Suprapubic skin (tissue), 4 donors: ENCODE measurements at regions not wholly inside any gene's neighbourhood (a gene's known extent, or its start where the extent isn't known, plus 50 kb on each side); places are given as distances from the start of the nearest gene placed in this dataset.

Experiments
- DNase-seq, 2 donors: peaks; one replicate each; pipeline ENCODE4 v3.0.0-alpha.2; 2019; ENCODE audit warnings: low spot score in 2 of 2
- H3K27ac ChIP-seq: fragments of 200-600 bp; sonication (generic); one replicate; pipeline ENCODE4 v1.5.1; 2019
- H3K27me3 ChIP-seq: fragments of 200-600 bp; sonication (generic); one replicate; pipeline ENCODE4 v1.5.1; 2019
- H3K36me3 ChIP-seq: fragments of 200-600 bp; sonication (generic); one replicate; pipeline ENCODE4 v1.5.1; 2019
- H3K4me1 ChIP-seq: fragments of 200-600 bp; sonication (generic); one replicate; pipeline ENCODE4 v1.5.1; 2019
- H3K4me3 ChIP-seq: fragments of 200-600 bp; sonication (generic); one replicate; pipeline ENCODE4 v1.5.1; 2019; ENCODE audit warnings: mild to moderate bottlenecking
- H3K9me3 ChIP-seq: fragments of 200-600 bp; sonication (generic); one replicate; pipeline ENCODE4 v1.5.1; 2019
- EP300 ChIP-seq: sonication (generic); formaldehyde crosslinking; IDR thresholded peaks from one replicate; pipeline ENCODE4 v1.6.1; 2017; ENCODE audit warnings: antibody characterized with exemption
- POLR2A ChIP-seq, 2 donors: fragments of 450-650 bp; IDR thresholded peaks; one replicate each; pipeline ENCODE4 v1.6.1; 2017; ENCODE audit warnings: antibody characterized with exemption in 2 of 2, mild to moderate bottlenecking in 2 of 2, moderate library complexity in 2 of 2
- POLR2AphosphoS5 ChIP-seq, 3 donors: sonication (generic); formaldehyde crosslinking; IDR thresholded peaks; one replicate each; pipeline ENCODE4 v1.6.1; 2017; ENCODE audit warnings: antibody characterized with exemption in 3 of 3
- WGBS: methylation state at CpG from one replicate; pipeline ENCODE4 v1.1.5; 2018; 5-methylcytosine and 5-hydroxymethylcytosine counted together
- TF ChIP-seq, protein P1 (sequence below), 2 donors: fragments of 200-600 bp in 1 of 2; fragments of 450-650 bp in 1 of 2; sonication (generic) in 1 of 2; IDR thresholded peaks; one replicate each; pipeline ENCODE4 v1.5.1; 2016 to 2019; ENCODE audit warnings: antibody characterized with exemption in 2 of 2, mild to moderate bottlenecking in 1 of 2, moderate library complexity in 1 of 2

DNA sequence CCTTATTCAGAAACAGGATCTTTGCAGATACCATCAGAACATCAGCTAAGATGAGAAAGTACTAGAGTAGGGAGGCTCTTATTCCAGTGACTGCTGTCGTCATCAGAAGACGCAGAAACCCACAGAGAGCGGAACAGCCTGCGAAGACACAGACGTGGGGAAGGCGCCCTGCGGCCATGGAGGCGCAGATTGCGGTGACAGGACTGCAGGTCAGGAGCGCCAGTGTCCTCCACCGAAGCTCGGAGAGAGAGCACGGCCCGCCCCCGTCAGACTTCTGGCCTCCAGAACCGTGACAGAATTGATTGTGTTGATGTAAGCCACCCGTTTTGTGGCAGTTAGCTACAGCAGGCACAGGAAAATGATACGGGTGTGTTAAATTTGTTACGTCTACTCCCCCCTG is 275.5 kb downstream of the EFNB2 start:
- DNase-seq = no peak
- H3K4me1 ChIP-seq = no peaks in the 10 kb centered on the region
- no peak overlapping the region for H3K27ac ChIP-seq
- H3K36me3 ChIP-seq = no peaks in the 10 kb centered on the region
- WGBS = 99% methylated on average over 15 of the region's 19 CpGs
- no peak overlapping the region for H3K4me3 ChIP-seq
- no peaks in the 10 kb centered on the region for H3K27me3 ChIP-seq
- TF ChIP-seq, protein P1, sequence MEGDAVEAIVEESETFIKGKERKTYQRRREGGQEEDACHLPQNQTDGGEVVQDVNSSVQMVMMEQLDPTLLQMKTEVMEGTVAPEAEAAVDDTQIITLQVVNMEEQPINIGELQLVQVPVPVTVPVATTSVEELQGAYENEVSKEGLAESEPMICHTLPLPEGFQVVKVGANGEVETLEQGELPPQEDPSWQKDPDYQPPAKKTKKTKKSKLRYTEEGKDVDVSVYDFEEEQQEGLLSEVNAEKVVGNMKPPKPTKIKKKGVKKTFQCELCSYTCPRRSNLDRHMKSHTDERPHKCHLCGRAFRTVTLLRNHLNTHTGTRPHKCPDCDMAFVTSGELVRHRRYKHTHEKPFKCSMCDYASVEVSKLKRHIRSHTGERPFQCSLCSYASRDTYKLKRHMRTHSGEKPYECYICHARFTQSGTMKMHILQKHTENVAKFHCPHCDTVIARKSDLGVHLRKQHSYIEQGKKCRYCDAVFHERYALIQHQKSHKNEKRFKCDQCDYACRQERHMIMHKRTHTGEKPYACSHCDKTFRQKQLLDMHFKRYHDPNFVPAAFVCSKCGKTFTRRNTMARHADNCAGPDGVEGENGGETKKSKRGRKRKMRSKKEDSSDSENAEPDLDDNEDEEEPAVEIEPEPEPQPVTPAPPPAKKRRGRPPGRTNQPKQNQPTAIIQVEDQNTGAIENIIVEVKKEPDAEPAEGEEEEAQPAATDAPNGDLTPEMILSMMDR (IDR thresholded peaks at IDR 0.05) = no peak
- no peak for TF ChIP-seq POLR2A (IDR thresholded peaks at IDR 0.05)
- no peak for TF ChIP-seq EP300
- no peak for TF ChIP-seq POLR2AphosphoS5 (IDR thresholded peaks at IDR 0.05)
- peaks cover 6% of the 10 kb centered on the region for H3K9me3 ChIP-seq

DNA sequence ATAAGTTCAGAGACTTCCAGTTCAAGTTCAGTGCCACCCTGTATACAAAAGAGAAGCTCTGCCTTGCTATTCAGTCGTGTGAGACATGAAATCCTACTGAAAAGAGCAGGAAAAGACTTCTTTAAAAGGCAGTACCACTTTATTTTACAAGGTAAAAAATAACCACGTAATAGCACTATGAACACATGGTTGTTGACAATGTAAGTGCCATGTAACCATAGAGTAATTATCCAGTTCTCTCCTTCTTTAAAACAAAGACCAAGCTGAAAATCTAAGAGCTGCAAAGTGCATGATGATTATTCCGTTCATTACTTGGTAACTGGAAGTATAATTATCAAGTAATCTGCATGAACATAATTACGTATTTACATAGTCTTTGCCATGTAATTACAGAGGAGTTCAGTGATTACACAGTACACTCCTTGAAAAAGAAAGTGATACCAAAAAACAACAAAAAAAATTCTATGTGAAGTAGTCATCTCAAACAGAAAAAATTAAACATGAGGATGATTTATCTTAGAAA is 288.7 kb downstream of the EFNB2 start:
- Histone ChIP-seq H3K4me1 (no peaks in the 10 kb centered on the region), H3K27ac (no peak overlapping the region), H3K36me3 (no peaks in the 10 kb centered on the region), H3K4me3 (no peak overlapping the region), H3K9me3 (no peaks in the 10 kb centered on the region), H3K27me3 (no peaks in the 10 kb centered on the region)
- TF ChIP-seq EP300 (no peak), POLR2A (IDR thresholded peaks at IDR 0.05) (no peak), POLR2AphosphoS5 (IDR thresholded peaks at IDR 0.05) (no peak)
- TF ChIP-seq, protein P1 (IDR thresholded peaks at IDR 0.05) = no peak
- WGBS = 65% methylated on average over 4 of the region's 4 CpGs
- no peak for DNase-seq

DNA sequence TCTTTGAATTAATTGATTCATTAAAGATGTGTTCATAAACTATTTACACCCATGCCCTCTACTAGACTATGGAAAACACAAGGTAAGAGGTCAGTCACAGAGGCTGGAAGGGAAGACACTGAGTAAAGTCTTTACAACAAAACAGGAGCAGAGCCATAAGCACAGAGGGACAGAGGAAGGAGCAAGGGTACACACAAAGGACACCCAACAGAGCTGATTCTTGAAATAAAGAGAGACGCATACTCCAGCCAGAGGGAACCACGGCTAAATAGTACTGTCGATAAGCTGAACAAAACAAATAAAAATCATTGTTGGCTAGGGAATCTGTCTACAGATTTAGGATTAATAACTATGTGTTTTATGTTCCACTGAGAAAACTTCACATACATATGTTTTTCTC is 289.2 kb downstream of the EFNB2 start:
- Histone ChIP-seq H3K27ac (no peak overlapping the region), H3K4me1 (no peaks in the 10 kb centered on the region), H3K36me3 (no peaks in the 10 kb centered on the region), H3K27me3 (no peaks in the 10 kb centered on the region), H3K4me3 (no peak overlapping the region), H3K9me3 (no peaks in the 10 kb centered on the region)
- TF ChIP-seq EP300 = no peak
- TF ChIP-seq, protein P1 (IDR thresholded peaks at IDR 0.05) = no peak
- no peak for TF ChIP-seq POLR2AphosphoS5 (IDR thresholded peaks at IDR 0.05)
- TF ChIP-seq POLR2A (IDR thresholded peaks at IDR 0.05) = no peak
- 90% methylated on average over 3 of the region's 3 CpGs for WGBS
- no peak for DNase-seq

DNA sequence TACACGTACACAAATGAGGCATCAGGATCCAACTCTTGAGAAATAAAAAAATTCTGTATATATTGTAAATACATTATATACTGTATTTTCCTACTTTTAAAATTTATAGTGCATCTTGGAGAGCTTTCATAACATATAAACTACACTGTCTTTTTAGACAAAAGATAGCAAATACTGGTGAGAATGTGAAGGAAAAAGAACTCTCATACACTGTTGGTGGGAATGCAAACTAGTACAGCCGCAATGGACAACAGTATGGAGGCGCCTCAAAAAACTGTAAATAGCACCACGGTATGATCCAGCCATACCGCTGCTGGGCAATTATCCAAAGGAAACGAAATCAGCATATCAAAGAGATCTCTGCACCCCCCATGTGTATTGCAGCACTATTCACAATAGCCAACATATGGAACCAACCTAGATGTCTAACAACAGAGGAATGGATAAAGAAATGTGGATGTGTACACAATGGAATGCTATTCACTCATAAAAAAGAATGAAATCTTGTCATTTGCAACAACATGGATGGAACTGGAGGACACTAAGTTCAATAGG is 292.4 kb downstream of the EFNB2 start:
- WGBS = 77% methylated on average over 6 of the region's 6 CpGs
- DNase-seq = no peak
- no peaks in the 10 kb centered on the region for H3K36me3 ChIP-seq
- H3K27ac ChIP-seq = no peak overlapping the region
- no peaks in the 10 kb centered on the region for H3K9me3 ChIP-seq
- H3K27me3 ChIP-seq = no peaks in the 10 kb centered on the region
- TF ChIP-seq, protein P1 (IDR thresholded peaks at IDR 0.05) = no peak
- TF ChIP-seq POLR2A (IDR thresholded peaks at IDR 0.05) (no peak), POLR2AphosphoS5 (IDR thresholded peaks at IDR 0.05) (no peak), EP300 (no peak)
- no peak overlapping the region for H3K4me3 ChIP-seq
- H3K4me1 ChIP-seq = no peaks in the 10 kb centered on the region

DNA sequence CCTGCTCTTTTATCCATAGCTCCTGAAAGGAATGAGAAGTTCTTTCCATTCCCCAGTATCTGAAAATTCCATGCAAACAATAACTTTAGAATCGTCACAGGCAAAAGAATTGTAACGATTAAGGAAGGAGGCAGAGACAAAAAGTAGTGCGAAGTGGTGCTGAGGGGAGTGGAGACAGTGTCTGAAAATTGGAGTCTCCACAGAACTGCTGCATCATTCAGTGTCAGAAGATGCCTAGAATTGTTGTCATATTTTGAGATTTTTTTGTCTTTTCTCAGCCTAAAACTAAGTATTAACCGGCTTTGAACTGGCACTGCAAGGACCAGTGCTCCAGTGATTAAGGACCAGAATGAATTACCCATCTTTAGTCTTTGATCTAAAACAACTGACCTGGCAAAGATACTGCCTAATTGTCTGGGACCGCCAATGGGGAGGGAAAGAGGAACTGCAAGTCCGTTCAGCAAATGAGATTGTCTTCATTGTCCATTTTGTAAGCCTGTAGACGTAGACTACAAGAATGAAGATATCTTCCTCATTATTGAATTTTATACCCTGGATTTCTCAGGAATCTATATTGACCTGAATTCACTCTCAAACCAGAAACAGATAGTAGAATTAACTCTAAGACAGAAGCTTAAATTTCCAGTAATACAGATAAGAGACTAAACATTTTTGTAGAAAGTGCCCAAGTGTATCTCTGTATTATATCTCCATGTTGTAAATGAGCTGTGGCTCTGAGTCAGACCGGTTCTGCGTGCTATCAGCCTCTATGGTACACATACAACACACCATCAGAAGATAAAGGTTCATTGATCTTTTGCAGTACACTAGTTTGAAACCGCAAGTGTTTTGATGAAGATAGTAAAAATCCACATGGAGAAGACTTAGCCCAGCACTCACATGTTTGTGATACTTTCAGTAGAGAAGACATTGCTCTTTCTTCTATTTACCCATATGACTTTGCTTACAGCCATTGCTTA is 293.2 kb downstream of the EFNB2 start:
- WGBS = 89% methylated on average over 10 of the region's 10 CpGs
- Histone ChIP-seq H3K9me3 (no peaks in the 10 kb centered on the region), H3K27me3 (no peaks in the 10 kb centered on the region), H3K4me3 (no peak overlapping the region), H3K36me3 (no peaks in the 10 kb centered on the region), H3K27ac (no peak overlapping the region), H3K4me1 (no peaks in the 10 kb centered on the region)
- TF ChIP-seq, protein P1 (IDR thresholded peaks at IDR 0.05) = no peak
- TF ChIP-seq EP300 (no peak), POLR2AphosphoS5 (IDR thresholded peaks at IDR 0.05) (no peak), POLR2A (IDR thresholded peaks at IDR 0.05) (no peak)
- DNase-seq = no peak
